ENCODE measurements at regions not wholly inside any gene's neighbourhood (a gene's known extent, or its start where the extent isn't known, plus 50 kb on each side); places are given as distances from the start of the nearest gene placed in this dataset.

- DNase-seq (ENCODE audit: low spot score), result no peak
- ATAC-seq, result no peak
Measured at GRCh38 chr13:107832500-107833100, 382.7 kb downstream of the LIG4 start.

GRCh38 chr13:107830804-107831203 is 384.5 kb downstream of the LIG4 start:
- no peak for ATAC-seq
- no peak for DNase-seq (ENCODE audit: low spot score)

GRCh38 chr13:107827840-107828549 is 387.3 kb downstream of the LIG4 start:
- DNase-seq (ENCODE audit: low spot score), result no peak
- no peak for ATAC-seq

GRCh38 chr13:107824635-107825034 is 390.7 kb downstream of the LIG4 start:
- ATAC-seq (no peak), DNase-seq (ENCODE audit: low spot score) (no peak)

- no peak for ATAC-seq
- DNase-seq (ENCODE audit: low spot score), result no peak
Measured at GRCh38 chr13:107822006-107822405, 393.3 kb downstream of the LIG4 start.

GRCh38 chr13:107821492-107821891 is 393.8 kb downstream of the LIG4 start:
- ATAC-seq (no peak), DNase-seq (ENCODE audit: low spot score) (no peak)

- ATAC-seq (no peak), DNase-seq (ENCODE audit: low spot score) (no peak)
Measured at GRCh38 chr13:107819071-107819470, 396.3 kb downstream of the LIG4 start.

- no peak for ATAC-seq
Measured at GRCh38 chr13:107817647-107818287, 397.6 kb downstream of the LIG4 start.

GRCh38 chr13:107812014-107812412 is 403.3 kb downstream of the LIG4 start:
- DNase-seq (ENCODE audit: low spot score) (no peak), ATAC-seq (no peak)

More at GRCh38 chr13:107817647-107818287, 397.6 kb downstream of the LIG4 start:
- DNase-seq (ENCODE audit: low spot score), result no peak

GRCh38 chr13:107811233-107812013 is 403.9 kb downstream of the LIG4 start:
- ATAC-seq, result no peak
- DNase-seq (ENCODE audit: low spot score), result no peak

GRCh38 chr13:107809125-107809524 is 406.2 kb downstream of the LIG4 start:
- ATAC-seq (no peak), DNase-seq (ENCODE audit: low spot score) (no peak)

- DNase-seq (ENCODE audit: low spot score), result no peak
- no peak for ATAC-seq
Measured at GRCh38 chr13:107808389-107808788, 406.9 kb downstream of the LIG4 start.

GRCh38 chr13:107807306-107808073 is 407.8 kb downstream of the LIG4 start:
- ATAC-seq (no peak), DNase-seq (ENCODE audit: low spot score) (no peak)

- no peak for ATAC-seq
- DNase-seq (ENCODE audit: low spot score), result no peak
Measured at GRCh38 chr13:107806726-107807125, 408.6 kb downstream of the LIG4 start.

- ATAC-seq, result no peak
- no peak for DNase-seq (ENCODE audit: low spot score)
Measured at GRCh38 chr13:107803822-107804495, 411.4 kb downstream of the LIG4 start.

- DNase-seq (ENCODE audit: low spot score) (no peak), ATAC-seq (no peak)
Measured at GRCh38 chr13:107801621-107802020, 413.7 kb downstream of the LIG4 start.

GRCh38 chr13:107799001-107799400 is 416.3 kb downstream of the LIG4 start:
- DNase-seq (ENCODE audit: low spot score), result no peak
- no peak for ATAC-seq

- DNase-seq (ENCODE audit: low spot score) (no peak), ATAC-seq (no peak)
Measured at GRCh38 chr13:107790397-107790796, 424.9 kb downstream of the LIG4 start.

GRCh38 chr13:107788464-107789165 is 426.7 kb downstream of the LIG4 start:
- ATAC-seq (no peak), DNase-seq (ENCODE audit: low spot score) (no peak)

Data from left lobe of liver (tissue), 2 donors.